Mesenchymal stem cell (in vitro differentiated cells and primary cell): ENCODE measurements at regions not wholly inside any gene's neighbourhood (a gene's known extent, or its start where the extent isn't known, plus 50 kb on each side); places are given as distances from the start of the nearest gene placed in this dataset.

Experiments used
- DNase-seq: peaks from one replicate; pipeline ENCODE4 v3.0.0-alpha.2; 2013
- H2AFZ ChIP-seq: one replicate; pipeline ENCODE4 v1.6.1; 2013; ENCODE audit warnings: low read depth, mild to moderate bottlenecking, control low read depth, inconsistent platforms, low read length, moderate library complexity
- H2AK5ac ChIP-seq: 2 replicates; pipeline ENCODE4 v1.6.1; 2013; ENCODE audit warnings: low read length, moderate library complexity, mild to moderate bottlenecking, inconsistent platforms; ENCODE audit not compliant: severe bottlenecking
- H2BK120ac ChIP-seq: one replicate; pipeline ENCODE4 v1.6.1; 2013; ENCODE audit warnings: low read depth, mild to moderate bottlenecking, inconsistent platforms, low read length, moderate library complexity
- H2BK12ac ChIP-seq, 2 experiments: one replicate each; pipeline ENCODE4 v1.6.1; 2013; ENCODE audit warnings: inconsistent platforms in 2 of 2, low read length in 2 of 2, mild to moderate bottlenecking in 2 of 2, moderate library complexity in 2 of 2, control low read depth in 1 of 2
- H2BK15ac ChIP-seq: one replicate; pipeline ENCODE4 v1.6.1; 2013; ENCODE audit warnings: mild to moderate bottlenecking, low read depth, inconsistent platforms; ENCODE audit not compliant: poor library complexity, severe bottlenecking
- H2BK5ac ChIP-seq: 2 replicates; pipeline ENCODE4 v1.6.1; 2013; ENCODE audit warnings: low read depth, mild to moderate bottlenecking, low read length, control low read depth, inconsistent platforms; ENCODE audit not compliant: poor library complexity, severe bottlenecking
- H3K14ac ChIP-seq, 2 experiments: one replicate each; pipeline ENCODE4 v1.6.1; 2013; ENCODE audit warnings: inconsistent platforms in 2 of 2, low read length in 2 of 2, control low read depth in 1 of 2, mild to moderate bottlenecking in 1 of 2, moderate library complexity in 1 of 2
- H3K18ac ChIP-seq, 2 experiments: one replicate each; pipeline ENCODE4 v1.6.1; 2013; ENCODE audit warnings: inconsistent platforms in 2 of 2, low read length in 2 of 2, control low read depth in 1 of 2, low read depth in 1 of 2, mild to moderate bottlenecking in 1 of 2
- H3K23ac ChIP-seq, 2 experiments: one replicate each; pipeline ENCODE4 v1.6.1; 2013; ENCODE audit warnings: inconsistent platforms in 2 of 2, low read length in 2 of 2, mild to moderate bottlenecking in 2 of 2, moderate library complexity in 2 of 2, control low read depth in 1 of 2
- H3K27ac ChIP-seq: 2 replicates; pipeline ENCODE4 v1.5.1; 2013; ENCODE audit warnings: mild to moderate bottlenecking, moderate library complexity, low read length, control low read depth, inconsistent platforms; ENCODE audit not compliant: poor library complexity, severe bottlenecking
- H3K27me3 ChIP-seq, 2 experiments: 2 replicates each; pipeline versions ENCODE4 v1.6.1 to v1.7.0; 2013; ENCODE audit warnings: low read length in 2 of 2, mild to moderate bottlenecking in 2 of 2, moderate library complexity in 2 of 2, control low read depth in 1 of 2, inconsistent platforms in 1 of 2; ENCODE audit not compliant: control insufficient read depth in 1 of 2, insufficient read depth in 1 of 2
- H3K36me3 ChIP-seq, 2 experiments: 2 replicates each; pipeline versions ENCODE4 v1.6.1 to v1.7.0; 2013; ENCODE audit warnings: low read length in 2 of 2, control low read depth in 1 of 2, inconsistent platforms in 1 of 2, low read depth in 1 of 2, mild to moderate bottlenecking in 1 of 2; ENCODE audit not compliant: insufficient read depth in 2 of 2, control insufficient read depth in 1 of 2
- H3K4ac ChIP-seq, 2 experiments: one replicate each; pipeline ENCODE4 v1.6.1; 2013; ENCODE audit warnings: inconsistent platforms in 2 of 2, low read length in 2 of 2, mild to moderate bottlenecking in 2 of 2, moderate library complexity in 2 of 2, control low read depth in 1 of 2, low read depth in 1 of 2
- H3K4me1 ChIP-seq: 2 replicates; pipeline ENCODE4 v1.6.1; 2013; ENCODE audit warnings: low read depth, low read length, control low read depth; ENCODE audit not compliant: control insufficient read depth, insufficient read depth
- H3K4me2 ChIP-seq: 2 replicates; pipeline ENCODE4 v1.6.1; 2013; ENCODE audit warnings: low read length, mild to moderate bottlenecking, inconsistent platforms; ENCODE audit not compliant: poor library complexity, severe bottlenecking
- H3K4me3 ChIP-seq, 2 experiments: 2 replicates each; pipeline versions ENCODE4 v1.5.1 to v1.7.0; 2013; ENCODE audit warnings: low read length in 2 of 2, mild to moderate bottlenecking in 2 of 2, control low read depth in 1 of 2, low read depth in 1 of 2; ENCODE audit not compliant: insufficient read depth in 1 of 2
- H3K79me1 ChIP-seq: replicated peaks from 2 replicates; pipeline ENCODE4 v1.6.1; 2013; ENCODE audit warnings: mild to moderate bottlenecking, control low read depth, low read length, inconsistent platforms; ENCODE audit not compliant: poor library complexity, severe bottlenecking
- H3K9ac ChIP-seq: 2 replicates; pipeline ENCODE4 v1.7.0; 2013; ENCODE audit warnings: mild to moderate bottlenecking, low read length, moderate library complexity
- H3K9me3 ChIP-seq: 2 replicates; pipeline ENCODE4 v1.7.0; 2013; ENCODE audit warnings: mild to moderate bottlenecking, low read length; ENCODE audit not compliant: control insufficient read depth
- H4K8ac ChIP-seq: one replicate; pipeline ENCODE4 v1.6.1; 2013; ENCODE audit warnings: inconsistent platforms, mild to moderate bottlenecking, low read length, moderate library complexity
- H4K91ac ChIP-seq: one replicate; pipeline ENCODE4 v1.6.1; 2013; ENCODE audit warnings: mild to moderate bottlenecking, low read length, inconsistent platforms
- WGBS: methylation state at CpG from one replicate; pipeline ENCODE4 v1.1.7; 2013; ENCODE audit warnings: mixed read lengths; 5-methylcytosine and 5-hydroxymethylcytosine counted together

GRCh38 chr5:124873713-124874112 lies 127.3 kb upstream of the ZNF608 start:
- Histone ChIP-seq H3K9me3 (no peaks in the 10 kb centered on the region), H3K27ac (no peak overlapping the region), H2BK15ac (no peak overlapping the region), H3K4me2 (no peak overlapping the region), H3K18ac (no peak overlapping the region), H2AK5ac (no peak overlapping the region), H3K4me3 (no peak overlapping the region), H3K23ac (no peak overlapping the region), H3K9ac (no peak overlapping the region), H4K91ac (no peak overlapping the region), H4K8ac (no peak overlapping the region), H2BK12ac (no peak overlapping the region), H2BK5ac (no peak overlapping the region), H3K4me1 (peaks cover 2% of the 10 kb centered on the region), H3K4ac (no peak overlapping the region), H3K27me3 (peaks cover 0 to 3% of the 10 kb centered on the region in 2 experiments), H2AFZ (no peak overlapping the region), H2BK120ac (no peak overlapping the region), H3K36me3 (no peaks in the 10 kb centered on the region), H3K79me1 (no peaks in the 10 kb centered on the region), H3K14ac (no peak overlapping the region)
- DNase-seq: no peak
- 88% methylated on average over 1 of the region's 3 CpGs for WGBS

DNA sequence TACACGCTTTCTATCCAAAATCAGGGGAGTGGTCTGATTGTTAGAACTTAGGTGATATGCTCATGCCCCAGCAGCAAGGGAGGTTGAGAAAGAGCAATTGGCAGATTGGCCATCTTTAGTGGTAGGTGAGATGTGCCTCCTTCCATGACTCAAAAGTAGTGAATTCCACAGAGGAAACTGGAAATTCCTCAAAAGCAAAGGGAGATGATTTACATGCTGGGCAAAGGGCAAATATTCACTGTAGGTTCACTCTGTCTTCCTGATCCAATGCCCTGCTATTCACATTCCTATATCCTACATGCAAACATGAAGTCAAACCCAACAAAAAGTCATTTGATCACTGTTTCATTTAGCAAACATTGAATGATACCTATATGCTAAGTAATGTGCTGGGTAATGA lies 130.1 kb upstream of the ZNF608 start:
- Histone ChIP-seq H2AK5ac (no peak overlapping the region), H3K36me3 (no peaks in the 10 kb centered on the region)
- 100% methylated on average over 1 of the region's 1 CpG for WGBS

GRCh38 chr5:124876983-124877382 lies 130.5 kb upstream of the ZNF608 start:
- no peak overlapping the region for H2AK5ac ChIP-seq
- H3K36me3 ChIP-seq: no peaks in the 10 kb centered on the region
- no peak overlapping the region for H3K27ac ChIP-seq
- peaks cover 0 to 3% of the 10 kb centered on the region in 2 experiments for H3K27me3 ChIP-seq
- no peaks in the 10 kb centered on the region for H3K9me3 ChIP-seq
- no peak overlapping the region for H2BK5ac ChIP-seq
- H2AFZ ChIP-seq: no peak overlapping the region
- H3K18ac ChIP-seq: no peak overlapping the region
- no peak overlapping the region for H4K8ac ChIP-seq
- H3K4me2 ChIP-seq: no peak overlapping the region
- no peaks in the 10 kb centered on the region for H3K79me1 ChIP-seq
- 82% methylated on average over 2 of the region's 2 CpGs for WGBS
- no peak overlapping the region for H4K91ac ChIP-seq
- no peak overlapping the region for H3K23ac ChIP-seq
- H3K9ac ChIP-seq: no peak overlapping the region
- no peak overlapping the region for H3K14ac ChIP-seq
- peaks cover 2% of the 10 kb centered on the region for H3K4me1 ChIP-seq
- H2BK120ac ChIP-seq: no peak overlapping the region
- no peak overlapping the region for H3K4ac ChIP-seq
- no peak overlapping the region for H2BK15ac ChIP-seq
- no peak overlapping the region for H3K4me3 ChIP-seq
- H2BK12ac ChIP-seq: no peak overlapping the region
- no peak for DNase-seq

More for the DNA sequence above, 130.1 kb upstream of the ZNF608 start:
- Histone ChIP-seq H3K9me3 (no peaks in the 10 kb centered on the region), H2BK12ac (no peak overlapping the region), H3K27me3 (peaks cover 0 to 3% of the 10 kb centered on the region in 2 experiments), H4K91ac (no peak overlapping the region), H3K4me2 (no peak overlapping the region), H3K27ac (no peak overlapping the region), H2BK120ac (no peak overlapping the region), H4K8ac (no peak overlapping the region), H3K23ac (no peak overlapping the region), H2AFZ (no peak overlapping the region), H3K14ac (no peak overlapping the region), H3K4me1 (peaks cover 2% of the 10 kb centered on the region), H3K4ac (no peak overlapping the region), H2BK5ac (no peak overlapping the region), H3K18ac (no peak overlapping the region), H3K79me1 (no peaks in the 10 kb centered on the region), H2BK15ac (no peak overlapping the region), H3K4me3 (no peak overlapping the region), H3K9ac (no peak overlapping the region)
- DNase-seq: no peak

DNA sequence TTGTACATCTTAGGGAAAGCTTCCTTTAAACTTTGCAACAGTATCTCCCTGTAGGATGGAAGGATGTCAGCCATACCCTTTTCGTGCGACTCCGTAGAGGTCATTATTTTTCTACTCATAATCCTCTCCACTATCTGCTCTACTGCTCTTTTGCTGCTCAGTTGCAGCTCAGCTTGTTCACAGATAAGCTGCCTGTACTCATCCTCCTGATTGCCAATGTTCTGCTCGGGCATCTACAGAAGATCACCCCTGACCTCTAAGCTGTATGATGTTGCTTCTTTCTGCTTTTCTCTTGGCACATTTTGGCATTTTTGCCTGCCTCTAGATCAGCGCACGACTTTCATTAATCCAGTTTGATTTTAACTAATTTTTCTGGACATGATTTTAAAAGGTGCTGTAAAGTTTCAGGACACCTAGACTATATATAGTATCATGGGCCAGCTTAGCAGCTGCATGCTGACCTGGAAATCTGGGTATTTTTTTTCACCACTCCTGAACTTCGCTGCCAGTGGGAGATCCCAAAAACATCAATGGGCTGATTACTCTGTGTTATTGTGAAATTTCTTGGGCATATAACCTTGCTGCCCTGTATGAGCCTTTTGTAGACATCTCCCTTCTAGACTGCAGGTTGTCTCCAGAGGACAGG lies 131.2 kb upstream of the ZNF608 start:
- peaks cover 0 to 3% of the 10 kb centered on the region in 2 experiments for H3K27me3 ChIP-seq
- no peak overlapping the region for H2BK120ac ChIP-seq
- H4K8ac ChIP-seq: no peak overlapping the region
- no peak overlapping the region for H3K27ac ChIP-seq
- no peak overlapping the region for H2BK5ac ChIP-seq
- no peak for DNase-seq
- H3K23ac ChIP-seq: no peak overlapping the region
- H3K4me3 ChIP-seq: no peak overlapping the region
- H4K91ac ChIP-seq: no peak overlapping the region
- no peaks in the 10 kb centered on the region for H3K79me1 ChIP-seq
- H3K14ac ChIP-seq: no peak overlapping the region
- no peak overlapping the region for H3K4me2 ChIP-seq
- H2BK12ac ChIP-seq: no peak overlapping the region
- no peak overlapping the region for H3K18ac ChIP-seq
- H2BK15ac ChIP-seq: no peak overlapping the region
- H2AK5ac ChIP-seq: no peak overlapping the region
- no peak overlapping the region for H2AFZ ChIP-seq
- WGBS: 96% methylated on average over 5 of the region's 7 CpGs
- no peak overlapping the region for H3K4ac ChIP-seq
- peaks cover 2% of the 10 kb centered on the region for H3K4me1 ChIP-seq
- no peaks in the 10 kb centered on the region for H3K36me3 ChIP-seq
- no peaks in the 10 kb centered on the region for H3K9me3 ChIP-seq
- no peak overlapping the region for H3K9ac ChIP-seq
